ENCODE measurements at regions not wholly inside any gene's neighbourhood (a gene's known extent, or its start where the extent isn't known, plus 50 kb on each side); places are given as distances from the start of the nearest gene placed in this dataset.

GRCh38 chr13:95355494-95355893, 54.2 kb upstream of the ABCC4 start:
- H3K4me1 Mint-ChIP-seq = peaks cover 10 to 31% of the 10 kb centered on the region in 2 experiments
- no peak overlapping the region for H2BK120ac ChIP-seq (ENCODE audit: low read depth, low read length, poor library complexity, severe bottlenecking)
- peaks cover 9 to 16% of the 10 kb centered on the region in 2 experiments; a peak in 4 of 5 replicates for H3K9me3 Mint-ChIP-seq
- no peak overlapping the region for H2BK20ac ChIP-seq (ENCODE audit: low read depth, low read length, poor library complexity, severe bottlenecking)
- H3K79me2 ChIP-seq (ENCODE audit: insufficient read depth, low read length) = no peaks in the 10 kb centered on the region
- no peak overlapping the region for H3K4me2 ChIP-seq (ENCODE audit: insufficient read depth, insufficient read length, low read length)
- peak overlapping the region in 1 of 3 experiments; percentile 18; a peak in 1 of 7 replicates for H3K27ac Mint-ChIP-seq
- H3K36me3 Mint-ChIP-seq (ENCODE audit: insufficient read depth in 1 of 3, low read depth in 3 of 3) = peaks cover 0 to 4% (median 0%) of the 10 kb centered on the region in 3 experiments; a peak in 2 of 7 replicates
- H3K4ac ChIP-seq (ENCODE audit: low read depth, low read length) = no peak overlapping the region
- no peaks in the 10 kb centered on the region for H3K23me2 ChIP-seq (ENCODE audit: insufficient read length, low read depth, low read length, poor library complexity, severe bottlenecking)
- no peak overlapping the region for H4K5ac ChIP-seq (ENCODE audit: insufficient read length, low read depth, low read length)
- no peaks in the 10 kb centered on the region for H3K9me3 ChIP-seq (ENCODE audit: control insufficient read depth, low read depth, low read length)
- H2AFZ ChIP-seq (ENCODE audit: low read length) = no peak overlapping the region
- H2AK5ac ChIP-seq (ENCODE audit: insufficient read length, low read length) = no peak overlapping the region
- no peaks in the 10 kb centered on the region; the same call in 1 of the 2 replicates for H3K27me3 Mint-ChIP-seq (ENCODE audit: low read depth)
- no peak overlapping the region for H3K4me3 Mint-ChIP-seq
- H3K27me3 ChIP-seq (ENCODE audit: insufficient read depth, low read length) = no peaks in the 10 kb centered on the region
- H3K18ac ChIP-seq (ENCODE audit: insufficient read length, low read depth, low read length) = no peak overlapping the region
- TF ChIP-seq, protein P1, sequence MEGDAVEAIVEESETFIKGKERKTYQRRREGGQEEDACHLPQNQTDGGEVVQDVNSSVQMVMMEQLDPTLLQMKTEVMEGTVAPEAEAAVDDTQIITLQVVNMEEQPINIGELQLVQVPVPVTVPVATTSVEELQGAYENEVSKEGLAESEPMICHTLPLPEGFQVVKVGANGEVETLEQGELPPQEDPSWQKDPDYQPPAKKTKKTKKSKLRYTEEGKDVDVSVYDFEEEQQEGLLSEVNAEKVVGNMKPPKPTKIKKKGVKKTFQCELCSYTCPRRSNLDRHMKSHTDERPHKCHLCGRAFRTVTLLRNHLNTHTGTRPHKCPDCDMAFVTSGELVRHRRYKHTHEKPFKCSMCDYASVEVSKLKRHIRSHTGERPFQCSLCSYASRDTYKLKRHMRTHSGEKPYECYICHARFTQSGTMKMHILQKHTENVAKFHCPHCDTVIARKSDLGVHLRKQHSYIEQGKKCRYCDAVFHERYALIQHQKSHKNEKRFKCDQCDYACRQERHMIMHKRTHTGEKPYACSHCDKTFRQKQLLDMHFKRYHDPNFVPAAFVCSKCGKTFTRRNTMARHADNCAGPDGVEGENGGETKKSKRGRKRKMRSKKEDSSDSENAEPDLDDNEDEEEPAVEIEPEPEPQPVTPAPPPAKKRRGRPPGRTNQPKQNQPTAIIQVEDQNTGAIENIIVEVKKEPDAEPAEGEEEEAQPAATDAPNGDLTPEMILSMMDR (conservative IDR thresholded peaks at IDR 0.05) = no peak
- no peak overlapping the region for H3T11ph ChIP-seq (ENCODE audit: low read length)
- no peaks in the 10 kb centered on the region for H4K20me1 ChIP-seq (ENCODE audit: control insufficient read depth, insufficient read depth, insufficient read length)
- no peaks in the 10 kb centered on the region for H3K79me1 ChIP-seq (ENCODE audit: insufficient read depth, low read depth, low read length, poor library complexity, severe bottlenecking)
- no peak overlapping the region for H3K56ac ChIP-seq (ENCODE audit: insufficient read length, low read depth, low read length)
- H4K91ac ChIP-seq (ENCODE audit: insufficient read length, low read depth, low read length) = no peak overlapping the region
- no peak overlapping the region for H2BK12ac ChIP-seq (ENCODE audit: insufficient read length, low read depth, low read length)
- no peak overlapping the region for H4K8ac ChIP-seq (replicated peaks; ENCODE audit: insufficient read length, low read depth, low read length)
- no peak overlapping the region for H2BK15ac ChIP-seq (ENCODE audit: low read depth, low read length)
- no peak overlapping the region for H3K23ac ChIP-seq (ENCODE audit: insufficient read length, low read depth, low read length)
- DNase-seq = no peak
- no peak overlapping the region for H3K14ac ChIP-seq (ENCODE audit: insufficient read depth, low read length)
- H3K27ac ChIP-seq (ENCODE audit: insufficient read length, low read depth, low read length) = no peak overlapping the region
- no peaks in the 10 kb centered on the region for H3K4me1 ChIP-seq (ENCODE audit: insufficient read depth, low read length)
- H2BK5ac ChIP-seq (ENCODE audit: insufficient read length, low read length) = no peak overlapping the region
- no CpG with 5 or more reads among the region's 6 CpGs for WGBS (ENCODE audit: extremely low coverage, insufficient read length, low lambda C conversion rate)
- H3K9ac ChIP-seq (ENCODE audit: extremely low read depth, insufficient read length, low read length) = no peak overlapping the region

All from H9 (cell line).